CD8-positive, alpha-beta memory T cell (primary cell): ENCODE measurements at regions not wholly inside any gene's neighbourhood (a gene's known extent, or its start where the extent isn't known, plus 50 kb on each side); places are given as distances from the start of the nearest gene placed in this dataset.
"Not testable (repeated sequence)": the region's sequence is repeated elsewhere in the genome, so short reads cannot be mapped to it uniquely, and the experiment has no call there.

ENCODE experiments used
- CTCF ChIA-PET: fragments of 350-600 bp; sonication (Branson Sonifier 250); formaldehyde crosslinking; loops from one replicate; lab custom pipeline; 2021; ENCODE audit warnings: antibody characterized with exemption; lab: Charles Lee
- POLR2A ChIA-PET: fragments of 350-600 bp; sonication (Branson Sonifier 250); formaldehyde crosslinking; loops from one replicate; lab custom pipeline; 2021; ENCODE audit warnings: antibody characterized with exemption; lab: Charles Lee
- DNase-seq, 5 donors: peaks; one replicate each; pipeline versions ENCODE4 v3.0.0 to v3.0.0-alpha.2; 2020 to 2022; ENCODE audit warnings: mixed read lengths in 1 of 5
- H3K27ac ChIP-seq: one replicate; pipeline ENCODE4 v1.7.0; 2013; ENCODE audit warnings: low read depth, mild to moderate bottlenecking, low read length, moderate library complexity
- H3K27me3 ChIP-seq: 2 replicates; pipeline ENCODE4 v1.7.0; 2013; ENCODE audit warnings: low read length, mild to moderate bottlenecking; ENCODE audit not compliant: insufficient read depth, poor library complexity, severe bottlenecking
- H3K36me3 ChIP-seq: 2 replicates; pipeline ENCODE4 v1.7.0; 2013; ENCODE audit warnings: mild to moderate bottlenecking, low read length, moderate library complexity; ENCODE audit not compliant: insufficient read depth
- H3K4me1 ChIP-seq: 2 replicates; pipeline ENCODE4 v1.7.0; 2013; ENCODE audit warnings: mild to moderate bottlenecking, low read length, moderate library complexity; ENCODE audit not compliant: insufficient read depth
- H3K4me3 ChIP-seq: 2 replicates; pipeline ENCODE4 v1.7.0; 2013; ENCODE audit warnings: mild to moderate bottlenecking, low read length
- H3K9me3 ChIP-seq: 2 replicates; pipeline ENCODE4 v1.7.0; 2013; ENCODE audit warnings: mild to moderate bottlenecking, low read length
- H3K27ac Mint-ChIP-seq, 8 donors: one replicate each; pipeline ENCODE4 v1.8.0; 2020 to 2021; ENCODE audit warnings: mixed read lengths in 8 of 8, mild to moderate bottlenecking in 6 of 8, inconsistent platforms in 3 of 8, moderate library complexity in 3 of 8
- H3K27me3 Mint-ChIP-seq, 2 donors: one replicate each; pipeline ENCODE4 v1.8.0; 2020 to 2021; ENCODE audit warnings: mixed read lengths in 2 of 2, mild to moderate bottlenecking in 1 of 2, moderate library complexity in 1 of 2
- H3K36me3 Mint-ChIP-seq, 3 donors: one replicate each; pipeline ENCODE4 v1.8.0; 2020 to 2021; ENCODE audit warnings: mixed read lengths in 3 of 3, inconsistent platforms in 1 of 3, mild to moderate bottlenecking in 1 of 3
- H3K4me1 Mint-ChIP-seq, 3 donors: one replicate each; pipeline ENCODE4 v1.8.0; 2020 to 2021; ENCODE audit warnings: mixed read lengths in 3 of 3, inconsistent platforms in 1 of 3, mild to moderate bottlenecking in 1 of 3
- H3K4me3 Mint-ChIP-seq, 7 donors: one replicate each; pipeline ENCODE4 v1.8.0; 2020 to 2021; ENCODE audit warnings: mixed read lengths in 7 of 7, mild to moderate bottlenecking in 6 of 7, moderate library complexity in 4 of 7, inconsistent platforms in 2 of 7
- H3K9me3 Mint-ChIP-seq, 5 donors: one replicate each; pipeline ENCODE4 v1.8.0; 2020 to 2022; ENCODE audit warnings: mixed read lengths in 5 of 5, mild to moderate bottlenecking in 3 of 5, moderate library complexity in 2 of 5, inconsistent platforms in 1 of 5

- Mint-ChIP-seq H3K27me3 (peaks cover 39 to 89% of the 10 kb centered on the region in 2 donors), H3K27ac (no peak overlapping the region), H3K9me3 (no peaks in the 10 kb centered on the region), H3K4me1 (peaks cover 0 to 6% (median 4%) of the 10 kb centered on the region in 3 donors), H3K36me3 (peaks cover 0 to under 1% (median 0%) of the 10 kb centered on the region in 3 donors), H3K4me3 (peak overlapping the region in 3 of 7 donors; percentile 4 to 38 (median 37))
- ChIA-PET POLR2A (no interaction called here), CTCF (interaction anchor here (0.9 to 1.0 kb wide), 2 partner anchors 8 to 11 kb away, joined by 3 read pairs; no protein-coding TSS in a partner anchor)
- peaks cover 4% of the 10 kb centered on the region for H3K27me3 ChIP-seq
- no peak for DNase-seq
- H3K36me3 ChIP-seq: no peaks in the 10 kb centered on the region
- no peak overlapping the region for H3K4me3 ChIP-seq
- H3K4me1 ChIP-seq: no peaks in the 10 kb centered on the region
- no peak overlapping the region for H3K27ac ChIP-seq
- no peaks in the 10 kb centered on the region for H3K9me3 ChIP-seq
These were observed 129.4 kb downstream of the PPIAL4G start for GRCh38 chr1:148353461-148354283.

GRCh38 chr1:148352470-148353053, 130.5 kb downstream of the PPIAL4G start:
- no peak overlapping the region for H3K4me3 ChIP-seq
- peaks cover 4% of the 10 kb centered on the region for H3K27me3 ChIP-seq
- Mint-ChIP-seq H3K27me3 (peaks cover 34 to 88% of the 10 kb centered on the region in 2 donors), H3K4me1 (peaks cover 0 to 6% (median 4%) of the 10 kb centered on the region in 3 donors), H3K36me3 (peaks cover 0 to 4% (median 0%) of the 10 kb centered on the region in 3 donors), H3K27ac (no peak overlapping the region), H3K9me3 (no peaks in the 10 kb centered on the region), H3K4me3 (no peak overlapping the region)
- H3K9me3 ChIP-seq: no peaks in the 10 kb centered on the region
- H3K27ac ChIP-seq: no peak overlapping the region
- POLR2A ChIA-PET: no interaction called here
- CTCF ChIA-PET: no interaction called here
- no peaks in the 10 kb centered on the region for H3K4me1 ChIP-seq
- no peaks in the 10 kb centered on the region for H3K36me3 ChIP-seq
- DNase-seq: no peak

GRCh38 chr1:148347781-148348180, 135.3 kb downstream of the PPIAL4G start:
- no peaks in the 10 kb centered on the region for H3K9me3 ChIP-seq
- H3K36me3 ChIP-seq: no peaks in the 10 kb centered on the region
- no peak overlapping the region for H3K4me3 ChIP-seq
- Mint-ChIP-seq H3K27ac (no peak overlapping the region), H3K9me3 (no peaks in the 10 kb centered on the region), H3K4me3 (no peak overlapping the region), H3K36me3 (peaks cover 0 to 4% (median 0%) of the 10 kb centered on the region in 3 donors), H3K27me3 (peaks cover 24 to 67% of the 10 kb centered on the region in 2 donors), H3K4me1 (peaks cover 0 to 3% (median 0%) of the 10 kb centered on the region in 3 donors)
- no peaks in the 10 kb centered on the region for H3K4me1 ChIP-seq
- no peaks in the 10 kb centered on the region for H3K27me3 ChIP-seq
- ChIA-PET POLR2A (no interaction called here), CTCF (no interaction called here)
- H3K27ac ChIP-seq: no peak overlapping the region
- DNase-seq: no peak

DNA sequence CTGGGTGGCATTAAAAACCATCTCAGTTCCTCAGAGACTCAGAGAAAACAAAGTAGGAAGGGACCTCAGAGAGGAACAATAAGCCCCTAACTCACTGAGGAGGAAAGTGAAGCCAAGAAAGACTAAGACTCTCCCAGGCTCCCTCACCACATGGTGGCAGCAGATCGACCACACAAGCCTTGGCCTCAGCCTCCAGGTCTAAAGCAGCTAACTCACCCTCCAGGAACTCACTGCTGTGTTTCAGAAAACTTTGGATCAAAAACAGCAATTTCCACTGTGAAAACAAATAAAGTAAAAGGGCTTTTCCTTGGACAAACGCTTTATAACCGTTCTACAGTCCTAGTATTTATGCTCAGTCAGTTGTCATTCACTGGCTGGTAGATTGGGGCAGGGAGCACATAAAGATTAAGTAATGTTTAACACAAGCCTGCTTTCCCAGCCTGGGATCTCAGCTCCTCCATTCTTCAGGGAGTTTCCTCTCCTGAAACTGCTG, 137.4 kb downstream of the PPIAL4G start:
- H3K4me1 ChIP-seq, H3K36me3 Mint-ChIP-seq, H3K4me1 Mint-ChIP-seq, H3K27ac ChIP-seq, H3K9me3 ChIP-seq, H3K36me3 ChIP-seq, H3K27me3 ChIP-seq, H3K9me3 Mint-ChIP-seq, POLR2A ChIA-PET, H3K4me3 ChIP-seq, H3K4me3 Mint-ChIP-seq, H3K27ac Mint-ChIP-seq: not testable (repeated sequence)
- peak in 2 of 5 donors; percentile 39 to 58 for DNase-seq
- CTCF ChIA-PET: interaction anchor here (0.7 to 2.3 kb wide), 5 partner anchors 8 to 82 kb away, joined by 3 to 6 read pairs (median 4); no protein-coding TSS in a partner anchor
- H3K27me3 Mint-ChIP-seq: peaks cover 15 to 46% of the 10 kb centered on the region in 2 donors

DNA sequence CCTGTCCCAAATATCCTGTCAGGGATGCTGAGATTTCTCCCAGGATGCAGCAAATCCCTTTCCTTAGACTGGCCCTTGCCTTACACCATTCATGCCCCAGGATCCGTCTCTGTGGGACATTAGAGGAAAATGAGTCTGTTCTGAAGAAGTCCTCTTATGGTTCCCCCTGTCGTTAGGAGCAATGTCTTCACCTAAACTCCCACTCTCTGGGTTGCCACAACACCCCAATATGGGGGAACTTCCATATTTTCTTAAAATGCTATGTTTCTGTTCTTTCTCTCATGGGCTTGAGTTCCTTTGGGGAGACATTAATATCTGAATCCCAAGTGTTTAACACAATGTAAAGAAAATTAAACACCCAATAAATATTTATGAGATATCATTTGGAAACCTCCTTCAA, 138.5 kb downstream of the PPIAL4G start:
- H3K27ac Mint-ChIP-seq, H3K36me3 Mint-ChIP-seq, H3K9me3 ChIP-seq, DNase-seq, H3K4me3 Mint-ChIP-seq, H3K4me1 ChIP-seq, H3K27me3 ChIP-seq, H3K4me1 Mint-ChIP-seq, H3K9me3 Mint-ChIP-seq, H3K36me3 ChIP-seq, POLR2A ChIA-PET, H3K27ac ChIP-seq, H3K4me3 ChIP-seq: not testable (repeated sequence)
- peaks cover 9 to 37% of the 10 kb centered on the region in 2 donors for H3K27me3 Mint-ChIP-seq
- CTCF ChIA-PET: interaction anchor here (1.3 to 2.3 kb wide), 2 partner anchors 11 to 27 kb away, joined by 4 to 5 read pairs; no protein-coding TSS in a partner anchor

- H3K27ac Mint-ChIP-seq, H3K4me3 Mint-ChIP-seq, H3K9me3 ChIP-seq, H3K4me1 Mint-ChIP-seq, H3K27ac ChIP-seq, POLR2A ChIA-PET, CTCF ChIA-PET, H3K4me3 ChIP-seq, H3K27me3 ChIP-seq, H3K9me3 Mint-ChIP-seq, H3K36me3 ChIP-seq, H3K36me3 Mint-ChIP-seq, DNase-seq, H3K4me1 ChIP-seq: not testable (repeated sequence)
- peaks cover 10 to 17% of the 10 kb centered on the region in 2 donors for H3K27me3 Mint-ChIP-seq
These were observed 141.4 kb downstream of the PPIAL4G start for GRCh38 chr1:148341729-148342128.

GRCh38 chr1:148336121-148336918, 146.8 kb downstream of the PPIAL4G start:
- H3K9me3 ChIP-seq, H3K27me3 ChIP-seq, H3K4me3 ChIP-seq, H3K36me3 Mint-ChIP-seq, H3K9me3 Mint-ChIP-seq, H3K36me3 ChIP-seq, POLR2A ChIA-PET, H3K27ac ChIP-seq, DNase-seq: not testable (repeated sequence)
- Mint-ChIP-seq H3K27me3 (peaks cover 5 to 12% of the 10 kb centered on the region in 2 donors), H3K4me1 (peaks cover 24 to 37% (median 34%) of the 10 kb centered on the region in 3 donors), H3K4me3 (peak overlapping the region in 6 of 7 donors; percentile 16 to 98 (median 94)), H3K27ac (peak overlapping the region; percentile 45 to 99 (median 94))
- H3K4me1 ChIP-seq: peaks cover 17% of the 10 kb centered on the region
- CTCF ChIA-PET: interaction anchor here (0.9 to 1.7 kb wide), 2 partner anchors 9 to 19 kb away, joined by 3 to 6 read pairs; no protein-coding TSS in a partner anchor
